Keratinocyte (primary cell): ENCODE measurements at regions not wholly inside any gene's neighbourhood (a gene's known extent, or its start where the extent isn't known, plus 50 kb on each side); places are given as distances from the start of the nearest gene placed in this dataset.
"Not testable (repeated sequence)": the region's sequence is repeated elsewhere in the genome, so short reads cannot be mapped to it uniquely, and the experiment has no call there.

ENCODE experiments used
- DNase-seq: peaks from one replicate; pipeline ENCODE4 v3.0.0-alpha.2; 2011; ENCODE audit warnings: low read depth, missing footprints, low spot score
- FAIRE-seq: peaks from 2 replicates; lab custom pipeline; 2011; peaks lifted over from hg19 to GRCh38; lab: Jason Lieb, UNC
- H2AFZ ChIP-seq: 2 replicates; pipeline ENCODE4 v1.6.0; 2012; ENCODE audit warnings: low read length, control low read depth, inconsistent platforms; ENCODE audit not compliant: control insufficient read depth
- H3K27ac ChIP-seq: 2 replicates; pipeline ENCODE4 v1.5.1; 2011; ENCODE audit warnings: low read length; ENCODE audit not compliant: control insufficient read depth, insufficient read depth
- H3K27me3 ChIP-seq: 3 replicates; pipeline ENCODE4 v1.6.0; 2011; ENCODE audit warnings: low read length; ENCODE audit not compliant: control insufficient read depth, insufficient read depth; ENCODE audit errors: extremely low read depth
- H3K36me3 ChIP-seq, 2 experiments: 2 replicates in 1 of 2; 3 replicates in 1 of 2; pipeline ENCODE4 v1.5.1; 2011; ENCODE audit warnings: low read length in 2 of 2, mild to moderate bottlenecking in 1 of 2; ENCODE audit not compliant: control insufficient read depth in 2 of 2, insufficient read depth in 2 of 2; ENCODE audit errors: extremely low read depth in 1 of 2
- H3K4me1 ChIP-seq: 3 replicates; pipeline ENCODE4 v1.5.1; 2011; ENCODE audit warnings: low read length; ENCODE audit not compliant: control insufficient read depth, insufficient read depth; ENCODE audit errors: extremely low read depth
- H3K4me2 ChIP-seq: 3 replicates; pipeline ENCODE4 v1.6.0; 2011; ENCODE audit warnings: low read depth, low read length; ENCODE audit not compliant: control insufficient read depth, insufficient read depth; ENCODE audit errors: extremely low read depth
- H3K4me3 ChIP-seq, 3 experiments: fragments of 200-600 bp in 1 of 3; sonication (generic) in 1 of 3; 2 replicates in 2 of 3; 3 replicates in 1 of 3; pipeline ENCODE4 v1.5.1; 2011 to 2016; ENCODE audit warnings: low read length in 3 of 3, mild to moderate bottlenecking in 3 of 3, control low read depth in 2 of 3, inconsistent platforms in 1 of 3, low read depth in 1 of 3, mixed read lengths in 1 of 3, mixed run types in 1 of 3, moderate library complexity in 1 of 3; ENCODE audit not compliant: control insufficient read depth in 2 of 3, insufficient read depth in 2 of 3; ENCODE audit errors: extremely low read depth in 1 of 3
- H3K79me2 ChIP-seq: 2 replicates; pipeline ENCODE4 v1.6.0; 2012; ENCODE audit warnings: low read length; ENCODE audit not compliant: control insufficient read depth, insufficient read depth
- H3K9ac ChIP-seq: 3 replicates; pipeline ENCODE4 v1.6.0; 2011; ENCODE audit warnings: low read length; ENCODE audit not compliant: control insufficient read depth, insufficient read depth; ENCODE audit errors: extremely low read depth
- H3K9me1 ChIP-seq: 3 replicates; pipeline ENCODE4 v1.6.0; 2011; ENCODE audit warnings: low read length; ENCODE audit not compliant: control insufficient read depth, insufficient read depth; ENCODE audit errors: extremely low read depth
- H3K9me3 ChIP-seq: 2 replicates; pipeline ENCODE4 v1.5.1; 2012; ENCODE audit warnings: low read depth, low read length; ENCODE audit not compliant: control insufficient read depth
- H4K20me1 ChIP-seq: 3 replicates; pipeline ENCODE4 v1.6.0; 2011; ENCODE audit warnings: low read length; ENCODE audit not compliant: control insufficient read depth, insufficient read depth; ENCODE audit errors: extremely low read depth
- EZH2 ChIP-seq: IDR thresholded peaks from one replicate; pipeline ENCODE4 v1.6.1; 2012; ENCODE audit warnings: inconsistent platforms, mild to moderate bottlenecking, low read length, moderate library complexity
- dilution Hi-C: fragments of 300-500 bp; cut with MboI; formaldehyde crosslinking; loops from one replicate; pipeline ENCODE4 v1.7.0; 2020; ENCODE audit warnings: low sequenced_read_pairs; ENCODE audit not compliant: extremely low pct_ligation_motif_present
- TF ChIP-seq, protein P1 (sequence below), 3 experiments: IDR thresholded peaks in 1 of 3; conservative IDR thresholded peaks in 1 of 3; optimal IDR thresholded peaks in 1 of 3; 2 replicates in 2 of 3; 3 replicates in 1 of 3; pipeline versions ENCODE3 to v1.5.1; 2011; ENCODE audit warnings: low read length in 3 of 3, mild to moderate bottlenecking in 3 of 3, moderate library complexity in 2 of 3, control low read depth in 1 of 3, inconsistent platforms in 1 of 3; ENCODE audit not compliant: insufficient read depth in 2 of 3; ENCODE audit errors: extremely low read depth in 1 of 3

DNA sequence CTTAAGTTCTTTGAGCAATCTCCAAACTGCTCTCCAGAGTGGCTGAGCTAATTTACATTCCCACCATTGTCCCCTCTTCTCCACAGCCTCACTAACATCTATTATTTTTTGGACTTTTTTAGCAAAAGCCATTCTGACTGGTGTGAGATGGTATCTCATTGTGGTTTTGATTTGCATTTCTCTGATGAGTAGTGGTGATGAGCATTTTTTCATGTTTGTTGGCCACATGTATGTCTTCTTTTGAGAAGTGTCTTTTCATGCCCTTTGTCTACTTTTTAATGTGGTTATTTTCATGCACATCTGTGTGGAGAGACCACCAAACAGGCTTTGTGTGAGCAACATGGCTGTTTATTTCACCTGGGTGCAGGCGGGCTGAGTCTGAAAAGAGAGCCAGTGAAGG is 199.7 kb upstream of the TRPC7 start:
- DNase-seq, H3K4me3 ChIP-seq, H3K9ac ChIP-seq, dilution Hi-C loops, H2AFZ ChIP-seq, H3K79me2 ChIP-seq, H3K4me2 ChIP-seq, H3K36me3 ChIP-seq, FAIRE-seq, H4K20me1 ChIP-seq, H3K9me3 ChIP-seq, H3K27me3 ChIP-seq, H3K9me1 ChIP-seq, H3K27ac ChIP-seq, H3K4me1 ChIP-seq: not testable (repeated sequence)

DNA sequence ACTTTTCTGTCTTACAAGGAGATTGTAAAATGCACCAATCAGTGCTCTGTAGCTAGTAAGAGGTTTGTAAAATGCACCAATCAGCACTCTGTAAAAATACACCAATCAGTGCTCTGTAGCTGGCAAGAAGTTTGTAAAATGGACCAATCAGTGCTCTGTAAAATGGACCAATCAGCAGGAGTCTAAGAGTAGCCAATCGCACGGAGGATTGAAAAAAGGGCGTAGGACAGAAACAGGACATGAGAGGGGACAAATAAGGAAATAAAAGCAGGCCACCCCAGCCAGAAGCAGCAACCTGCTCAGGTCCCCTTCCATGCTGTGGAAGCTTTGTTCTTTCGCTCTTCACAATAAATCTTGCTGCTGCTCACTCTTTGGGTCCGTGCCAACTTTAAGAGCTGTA is 199.1 kb upstream of the TRPC7 start:
- FAIRE-seq, H3K9me3 ChIP-seq, H3K79me2 ChIP-seq, H3K4me2 ChIP-seq, H3K9ac ChIP-seq, H3K27me3 ChIP-seq, H2AFZ ChIP-seq, DNase-seq, H3K4me1 ChIP-seq, H3K27ac ChIP-seq, H3K36me3 ChIP-seq, H3K4me3 ChIP-seq, H4K20me1 ChIP-seq, dilution Hi-C loops, H3K9me1 ChIP-seq: not testable (repeated sequence)

DNA sequence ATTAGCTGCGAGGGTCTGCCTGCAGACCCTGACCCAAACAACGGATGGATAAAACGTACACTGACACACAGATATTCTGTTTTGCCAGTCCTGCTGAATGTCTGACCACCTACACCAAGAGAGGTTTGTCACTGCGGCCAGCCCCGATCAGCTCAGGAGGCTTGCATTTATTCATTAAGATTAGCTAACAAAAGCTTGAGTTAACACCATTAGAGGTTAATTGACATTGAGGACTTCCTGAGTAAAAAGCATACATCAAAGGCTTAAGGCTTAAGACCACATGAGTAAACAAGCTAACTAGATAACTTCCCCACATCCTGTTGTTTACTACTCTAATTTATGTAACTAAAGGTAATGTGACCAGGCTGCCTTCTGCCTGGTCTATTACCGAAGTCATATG is 198.1 kb upstream of the TRPC7 start:
- Histone ChIP-seq H3K4me1 (no peaks in the 10 kb centered on the region), H2AFZ (no peak overlapping the region), H3K4me2 (no peak overlapping the region), H3K79me2 (no peaks in the 10 kb centered on the region), H3K36me3 (no peaks in the 10 kb centered on the region), H3K27ac (no peak overlapping the region), H3K4me3 (no peak overlapping the region), H3K9me3 (no peaks in the 10 kb centered on the region), H3K9me1 (no peaks in the 10 kb centered on the region), H4K20me1 (no peaks in the 10 kb centered on the region), H3K9ac (no peak overlapping the region), H3K27me3 (no peaks in the 10 kb centered on the region)
- TF ChIP-seq, protein P1, sequence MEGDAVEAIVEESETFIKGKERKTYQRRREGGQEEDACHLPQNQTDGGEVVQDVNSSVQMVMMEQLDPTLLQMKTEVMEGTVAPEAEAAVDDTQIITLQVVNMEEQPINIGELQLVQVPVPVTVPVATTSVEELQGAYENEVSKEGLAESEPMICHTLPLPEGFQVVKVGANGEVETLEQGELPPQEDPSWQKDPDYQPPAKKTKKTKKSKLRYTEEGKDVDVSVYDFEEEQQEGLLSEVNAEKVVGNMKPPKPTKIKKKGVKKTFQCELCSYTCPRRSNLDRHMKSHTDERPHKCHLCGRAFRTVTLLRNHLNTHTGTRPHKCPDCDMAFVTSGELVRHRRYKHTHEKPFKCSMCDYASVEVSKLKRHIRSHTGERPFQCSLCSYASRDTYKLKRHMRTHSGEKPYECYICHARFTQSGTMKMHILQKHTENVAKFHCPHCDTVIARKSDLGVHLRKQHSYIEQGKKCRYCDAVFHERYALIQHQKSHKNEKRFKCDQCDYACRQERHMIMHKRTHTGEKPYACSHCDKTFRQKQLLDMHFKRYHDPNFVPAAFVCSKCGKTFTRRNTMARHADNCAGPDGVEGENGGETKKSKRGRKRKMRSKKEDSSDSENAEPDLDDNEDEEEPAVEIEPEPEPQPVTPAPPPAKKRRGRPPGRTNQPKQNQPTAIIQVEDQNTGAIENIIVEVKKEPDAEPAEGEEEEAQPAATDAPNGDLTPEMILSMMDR (optimal IDR thresholded peaks at IDR 0.05 in 1 of 3, IDR thresholded peaks at IDR 0.05 in 1 of 3, conservative IDR thresholded peaks at IDR 0.05 in 1 of 3; ENCODE audit: extremely low read depth in 1 of 3, insufficient read depth in 2 of 3, low read length in 3 of 3), result no peak
- no peak for TF ChIP-seq EZH2
- DNase-seq, result no peak
- dilution Hi-C loops, result no loop called here
- FAIRE-seq, result no peak
